Thyroid gland (tissue), 4 donors: ENCODE measurements at regions not wholly inside any gene's neighbourhood (a gene's known extent, or its start where the extent isn't known, plus 50 kb on each side); places are given as distances from the start of the nearest gene placed in this dataset.

Source experiments
- POLR2A ChIP-seq, 2 donors: fragments of 450-650 bp; IDR thresholded peaks; one replicate each; pipeline ENCODE4 v1.6.1; 2017; ENCODE audit warnings: antibody characterized with exemption in 2 of 2, mild to moderate bottlenecking in 2 of 2, moderate library complexity in 1 of 2
- TF ChIP-seq, protein P1 (sequence below), 6 experiments: fragments of 200-600 bp in 3 of 6; fragments of 450-650 bp in 3 of 6; sonication (generic) in 3 of 6; IDR thresholded peaks; one replicate each; pipeline ENCODE4 v1.5.1; 2016 to 2019; ENCODE audit warnings: antibody characterized with exemption in 6 of 6, mild to moderate bottlenecking in 2 of 6, inconsistent platforms in 1 of 6, moderate library complexity in 1 of 6

DNA sequence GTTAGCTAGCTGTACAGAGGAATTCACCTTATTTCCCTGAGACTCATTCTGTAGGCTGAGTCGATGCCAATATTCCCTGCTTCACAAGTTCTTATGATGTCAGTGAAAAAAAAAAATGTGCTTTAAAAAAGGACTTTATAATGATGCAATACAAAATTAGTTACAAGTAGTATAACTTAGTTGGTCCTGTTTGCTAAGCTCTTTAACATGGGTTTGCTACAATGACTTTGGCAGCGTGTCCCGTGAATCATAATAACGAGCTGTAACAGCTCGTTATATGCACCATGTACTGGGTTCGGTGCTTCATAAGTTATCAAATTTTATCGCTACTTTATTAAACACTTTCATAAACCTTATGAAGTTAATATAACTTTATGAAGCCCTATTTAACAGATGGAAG, 349.7 kb downstream of the LMX1A start:
- TF ChIP-seq, protein P1, sequence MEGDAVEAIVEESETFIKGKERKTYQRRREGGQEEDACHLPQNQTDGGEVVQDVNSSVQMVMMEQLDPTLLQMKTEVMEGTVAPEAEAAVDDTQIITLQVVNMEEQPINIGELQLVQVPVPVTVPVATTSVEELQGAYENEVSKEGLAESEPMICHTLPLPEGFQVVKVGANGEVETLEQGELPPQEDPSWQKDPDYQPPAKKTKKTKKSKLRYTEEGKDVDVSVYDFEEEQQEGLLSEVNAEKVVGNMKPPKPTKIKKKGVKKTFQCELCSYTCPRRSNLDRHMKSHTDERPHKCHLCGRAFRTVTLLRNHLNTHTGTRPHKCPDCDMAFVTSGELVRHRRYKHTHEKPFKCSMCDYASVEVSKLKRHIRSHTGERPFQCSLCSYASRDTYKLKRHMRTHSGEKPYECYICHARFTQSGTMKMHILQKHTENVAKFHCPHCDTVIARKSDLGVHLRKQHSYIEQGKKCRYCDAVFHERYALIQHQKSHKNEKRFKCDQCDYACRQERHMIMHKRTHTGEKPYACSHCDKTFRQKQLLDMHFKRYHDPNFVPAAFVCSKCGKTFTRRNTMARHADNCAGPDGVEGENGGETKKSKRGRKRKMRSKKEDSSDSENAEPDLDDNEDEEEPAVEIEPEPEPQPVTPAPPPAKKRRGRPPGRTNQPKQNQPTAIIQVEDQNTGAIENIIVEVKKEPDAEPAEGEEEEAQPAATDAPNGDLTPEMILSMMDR (IDR thresholded peaks at IDR 0.05) = no peak
- no peak for TF ChIP-seq POLR2A (IDR thresholded peaks at IDR 0.05)
